ENCODE measurements at regions not wholly inside any gene's neighbourhood (a gene's known extent, or its start where the extent isn't known, plus 50 kb on each side); places are given as distances from the start of the nearest gene placed in this dataset.
"Not testable (repeated sequence)": the region's sequence is repeated elsewhere in the genome, so short reads cannot be mapped to it uniquely, and the experiment has no call there.

DNA sequence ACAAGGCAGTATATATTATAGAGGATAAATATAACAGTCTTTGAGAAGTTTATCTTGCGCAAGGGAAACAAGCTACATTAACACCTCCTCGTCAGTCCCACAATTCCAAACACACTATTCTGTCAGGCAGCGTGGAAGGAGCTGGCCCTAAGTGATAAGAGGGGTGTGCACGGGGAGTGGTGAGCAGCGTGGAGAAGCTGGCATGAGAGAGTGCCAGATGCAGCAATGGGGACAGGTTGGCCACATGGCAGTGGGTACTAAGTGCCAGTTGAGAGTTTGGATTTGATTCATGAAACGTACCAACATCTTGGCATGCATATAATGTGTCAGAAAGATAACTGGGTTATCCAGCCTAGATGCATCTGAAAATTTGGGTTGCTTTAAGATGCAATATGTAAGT, 460.2 kb downstream of the ICE1 start:
- H3K9me3 ChIP-seq, result no peaks in the 10 kb centered on the region
- intact Hi-C loops (cut with DNase I), result no loop called here
- H3K4me1 ChIP-seq, result no peaks in the 10 kb centered on the region
- DNase-seq (no peak), ATAC-seq (no peak)
- TF ChIP-seq, protein P1, sequence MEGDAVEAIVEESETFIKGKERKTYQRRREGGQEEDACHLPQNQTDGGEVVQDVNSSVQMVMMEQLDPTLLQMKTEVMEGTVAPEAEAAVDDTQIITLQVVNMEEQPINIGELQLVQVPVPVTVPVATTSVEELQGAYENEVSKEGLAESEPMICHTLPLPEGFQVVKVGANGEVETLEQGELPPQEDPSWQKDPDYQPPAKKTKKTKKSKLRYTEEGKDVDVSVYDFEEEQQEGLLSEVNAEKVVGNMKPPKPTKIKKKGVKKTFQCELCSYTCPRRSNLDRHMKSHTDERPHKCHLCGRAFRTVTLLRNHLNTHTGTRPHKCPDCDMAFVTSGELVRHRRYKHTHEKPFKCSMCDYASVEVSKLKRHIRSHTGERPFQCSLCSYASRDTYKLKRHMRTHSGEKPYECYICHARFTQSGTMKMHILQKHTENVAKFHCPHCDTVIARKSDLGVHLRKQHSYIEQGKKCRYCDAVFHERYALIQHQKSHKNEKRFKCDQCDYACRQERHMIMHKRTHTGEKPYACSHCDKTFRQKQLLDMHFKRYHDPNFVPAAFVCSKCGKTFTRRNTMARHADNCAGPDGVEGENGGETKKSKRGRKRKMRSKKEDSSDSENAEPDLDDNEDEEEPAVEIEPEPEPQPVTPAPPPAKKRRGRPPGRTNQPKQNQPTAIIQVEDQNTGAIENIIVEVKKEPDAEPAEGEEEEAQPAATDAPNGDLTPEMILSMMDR (IDR thresholded peaks at IDR 0.05), result no peak
- H3K27ac ChIP-seq, result no peak overlapping the region
- no peak overlapping the region for H3K4me3 ChIP-seq
- peaks cover 7% of the 10 kb centered on the region for H3K27me3 ChIP-seq
- no peaks in the 10 kb centered on the region for H3K36me3 ChIP-seq

DNA sequence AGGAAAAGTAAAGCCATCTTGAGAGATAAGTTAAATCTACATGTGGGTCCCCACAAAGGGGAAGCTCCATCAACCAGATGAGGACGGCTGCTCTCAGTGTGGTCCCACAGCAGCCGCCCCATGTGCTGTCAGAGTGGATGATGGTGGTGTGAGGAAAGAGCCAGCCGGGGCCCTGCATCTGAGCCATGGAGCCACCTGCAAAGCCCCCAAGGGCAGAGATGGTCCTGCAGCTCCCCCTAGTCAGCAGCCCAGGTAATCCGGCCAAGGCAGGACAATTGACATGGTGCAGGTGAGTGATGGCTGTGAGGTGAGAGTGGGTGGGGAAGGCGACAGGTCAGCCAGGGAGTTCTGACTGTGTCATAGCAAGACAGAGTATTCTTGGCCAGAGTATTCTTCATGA, 458.8 kb downstream of the ICE1 start:
- intact Hi-C loops (cut with DNase I), result no loop called here
- H3K27ac ChIP-seq, result no peak overlapping the region
- ATAC-seq (peak; percentile 26), DNase-seq (no peak)
- no peaks in the 10 kb centered on the region for H3K4me1 ChIP-seq
- no peaks in the 10 kb centered on the region for H3K36me3 ChIP-seq
- no peak overlapping the region for H3K4me3 ChIP-seq
- H3K27me3 ChIP-seq, result peaks cover under 1% of the 10 kb centered on the region
- TF ChIP-seq, protein P1 (IDR thresholded peaks at IDR 0.05), result no peak
- H3K9me3 ChIP-seq, result no peaks in the 10 kb centered on the region

DNA sequence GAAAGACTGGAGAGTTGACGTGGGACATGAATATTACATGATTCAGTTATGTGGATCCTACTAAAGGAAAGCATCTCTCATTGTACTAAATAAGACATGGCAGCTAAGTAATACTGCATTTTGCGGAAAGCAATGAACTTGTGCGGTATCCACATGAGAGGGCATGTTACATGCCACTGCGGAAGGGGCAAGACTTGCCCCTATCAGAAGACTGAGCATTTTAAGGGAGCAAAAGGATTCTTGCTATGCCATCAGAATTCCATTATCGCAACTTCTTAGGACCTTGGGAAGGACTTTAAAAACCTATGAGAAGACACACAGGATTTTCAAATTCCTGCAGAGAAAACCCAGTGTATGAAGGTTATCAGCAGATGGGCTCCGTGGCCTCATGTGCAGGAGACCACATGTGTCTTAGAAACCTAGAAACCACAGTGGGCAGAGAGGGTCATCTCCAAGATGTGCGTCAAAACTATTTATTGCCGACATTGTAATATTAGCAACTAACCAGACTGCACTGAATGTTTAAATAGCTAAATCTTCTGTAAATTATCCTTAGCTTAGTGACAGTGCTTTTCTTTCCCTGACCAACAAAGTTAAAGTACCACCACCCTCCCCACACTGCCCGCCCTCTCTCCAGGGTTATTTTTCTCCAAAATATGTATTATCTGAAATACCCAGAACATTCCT, 457.7 kb downstream of the ICE1 start:
- intact Hi-C loops (cut with DNase I), result no loop called here
- Histone ChIP-seq H3K27me3 (no peaks in the 10 kb centered on the region), H3K36me3 (no peaks in the 10 kb centered on the region), H3K4me3 (no peak overlapping the region), H3K9me3 (no peaks in the 10 kb centered on the region), H3K4me1 (no peaks in the 10 kb centered on the region), H3K27ac (no peak overlapping the region)
- DNase-seq (no peak), ATAC-seq (no peak)
- TF ChIP-seq, protein P1 (IDR thresholded peaks at IDR 0.05), result no peak

DNA sequence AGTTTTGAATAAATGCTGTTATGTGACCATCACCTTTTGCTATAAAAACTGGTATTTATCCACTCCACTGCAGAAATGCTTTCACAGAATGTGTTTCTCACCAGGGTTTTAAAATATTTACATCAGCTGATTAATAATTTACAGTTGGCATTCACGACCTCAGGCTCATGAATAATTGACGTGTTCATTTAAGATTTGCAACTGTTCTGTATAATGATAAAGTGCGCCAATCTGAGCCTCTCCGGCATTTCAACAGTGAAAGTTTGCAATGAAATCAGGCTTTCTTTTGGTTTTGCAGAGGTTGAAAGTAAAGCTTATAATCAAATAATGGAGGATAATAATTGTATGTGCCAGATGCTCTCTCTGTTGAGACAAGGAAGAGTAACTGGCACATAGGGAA, 434.9 kb downstream of the ICE1 start:
- Histone ChIP-seq H3K27ac (no peak overlapping the region), H3K4me3 (no peak overlapping the region), H3K27me3 (no peaks in the 10 kb centered on the region), H3K4me1 (no peaks in the 10 kb centered on the region), H3K36me3 (no peaks in the 10 kb centered on the region), H3K9me3 (no peaks in the 10 kb centered on the region)
- TF ChIP-seq, protein P1 (IDR thresholded peaks at IDR 0.05), result no peak
- ATAC-seq, result no peak
- intact Hi-C loops (cut with DNase I), result no loop called here
- DNase-seq, result no peak

DNA sequence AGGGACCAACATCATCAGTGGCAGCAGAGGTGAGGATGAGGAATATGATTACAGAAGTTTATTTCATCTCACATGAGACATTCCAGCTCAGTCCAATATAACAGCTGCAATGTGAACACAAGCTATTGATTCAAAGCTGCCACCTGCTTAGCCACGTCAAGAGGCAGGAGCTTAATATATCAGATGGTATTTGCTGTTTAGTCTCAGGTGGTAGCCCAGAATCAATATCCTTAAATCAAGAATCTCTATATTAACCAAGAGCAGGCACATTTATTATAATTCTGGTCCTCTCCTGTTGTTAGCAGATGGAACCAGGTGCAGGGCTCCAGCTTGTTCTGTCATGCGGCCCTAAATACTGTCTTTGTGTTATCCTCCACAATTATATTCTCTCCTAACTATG, 431.6 kb downstream of the ICE1 start:
- H3K9me3 ChIP-seq, result no peaks in the 10 kb centered on the region
- DNase-seq (no peak), ATAC-seq (no peak)
- TF ChIP-seq, protein P1 (IDR thresholded peaks at IDR 0.05), result no peak
- no peaks in the 10 kb centered on the region for H3K27me3 ChIP-seq
- intact Hi-C loops (cut with DNase I), result no loop called here
- H3K27ac ChIP-seq, result no peak overlapping the region
- H3K4me1 ChIP-seq, result no peaks in the 10 kb centered on the region
- H3K4me3 ChIP-seq, result no peak overlapping the region
- H3K36me3 ChIP-seq, result no peaks in the 10 kb centered on the region

DNA sequence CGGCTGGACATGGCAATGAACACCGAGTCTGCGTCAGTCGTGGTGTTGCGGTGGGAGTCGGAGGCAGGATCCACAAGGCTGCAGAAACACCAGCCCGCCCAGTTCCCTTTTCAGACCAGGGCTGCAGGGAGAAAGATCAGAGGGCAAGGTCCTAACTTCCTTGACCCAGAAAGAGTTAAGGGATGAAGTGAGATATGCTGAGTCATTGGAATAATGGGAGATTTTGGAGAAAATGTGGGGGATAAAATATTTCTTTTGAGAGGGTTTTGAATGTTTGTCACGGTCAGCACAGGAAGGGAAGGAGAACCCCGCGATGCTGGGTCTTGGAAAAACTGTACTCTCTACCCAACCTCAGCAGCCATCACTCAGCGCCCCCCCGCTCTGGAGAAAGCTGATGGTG, 416.0 kb downstream of the ICE1 start:
- DNase-seq (no peak), ATAC-seq (no peak)
- H3K4me1 ChIP-seq, result no peaks in the 10 kb centered on the region
- TF ChIP-seq, protein P1 (IDR thresholded peaks at IDR 0.05), result no peak
- H3K4me3 ChIP-seq, result no peak overlapping the region
- intact Hi-C loops (cut with DNase I), result no loop called here
- no peak overlapping the region for H3K27ac ChIP-seq
- H3K9me3 ChIP-seq, result no peaks in the 10 kb centered on the region
- no peaks in the 10 kb centered on the region for H3K27me3 ChIP-seq
- no peaks in the 10 kb centered on the region for H3K36me3 ChIP-seq

DNA sequence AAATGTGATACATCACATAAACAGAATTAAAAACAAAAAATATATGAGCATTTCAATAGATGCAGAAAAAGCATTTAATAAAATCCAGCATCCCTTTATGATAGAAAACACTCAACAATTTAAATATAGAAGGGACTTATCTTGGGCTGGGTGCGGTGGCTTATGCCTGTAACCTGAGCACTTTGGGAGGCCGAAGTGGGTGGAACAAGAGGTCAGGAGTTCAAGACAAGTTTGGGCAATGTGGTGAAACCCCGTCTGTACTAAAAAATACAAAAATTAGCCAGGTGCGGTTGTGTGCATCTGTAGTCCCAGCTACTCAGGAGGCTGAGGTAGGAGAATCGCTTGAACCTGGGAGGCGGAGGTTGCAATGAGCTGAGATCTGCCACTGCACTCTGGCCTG, 409.1 kb downstream of the ICE1 start:
- H3K36me3 ChIP-seq; DNase-seq; H3K9me3 ChIP-seq; ATAC-seq; H3K27ac ChIP-seq; H3K4me1 ChIP-seq; H3K27me3 ChIP-seq; intact Hi-C loops (cut with DNase I); H3K4me3 ChIP-seq: not testable (repeated sequence)
